ENCODE measurements at regions not wholly inside any gene's neighbourhood (a gene's known extent, or its start where the extent isn't known, plus 50 kb on each side); places are given as distances from the start of the nearest gene placed in this dataset.
"Not testable (repeated sequence)": the region's sequence is repeated elsewhere in the genome, so short reads cannot be mapped to it uniquely, and the experiment has no call there.

- DNase-seq: no peak
These were observed 172.2 kb downstream of the SUCLG1 start for GRCh38 chr2:84286878-84287277.

- no peak for DNase-seq
These were observed 173.9 kb downstream of the SUCLG1 start for GRCh38 chr2:84285056-84285747.

GRCh38 chr2:84283506-84283905, 175.6 kb downstream of the SUCLG1 start:
- peak; percentile 36 for DNase-seq

GRCh38 chr2:84281510-84281909, 177.6 kb downstream of the SUCLG1 start:
- no peak for DNase-seq

DNA sequence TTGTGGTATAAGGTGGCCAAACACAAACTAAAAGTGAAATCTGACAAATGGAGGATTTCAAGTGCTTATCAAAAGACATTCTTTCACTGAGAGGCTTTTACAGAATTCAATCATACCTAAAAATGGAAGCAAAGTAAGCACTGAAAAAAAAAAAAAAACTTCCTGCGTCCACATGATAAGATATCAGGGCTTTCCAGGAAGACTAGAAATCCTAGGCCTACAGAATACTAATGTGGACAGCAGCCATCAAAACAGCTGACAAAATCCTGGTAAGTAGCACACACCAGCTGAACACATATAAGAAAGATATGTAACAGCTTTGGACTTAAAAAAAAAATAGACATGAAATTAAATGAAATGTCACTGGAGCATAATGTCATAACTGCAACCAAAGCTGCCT, 178.2 kb downstream of the SUCLG1 start:
- DNase-seq: no peak

DNA sequence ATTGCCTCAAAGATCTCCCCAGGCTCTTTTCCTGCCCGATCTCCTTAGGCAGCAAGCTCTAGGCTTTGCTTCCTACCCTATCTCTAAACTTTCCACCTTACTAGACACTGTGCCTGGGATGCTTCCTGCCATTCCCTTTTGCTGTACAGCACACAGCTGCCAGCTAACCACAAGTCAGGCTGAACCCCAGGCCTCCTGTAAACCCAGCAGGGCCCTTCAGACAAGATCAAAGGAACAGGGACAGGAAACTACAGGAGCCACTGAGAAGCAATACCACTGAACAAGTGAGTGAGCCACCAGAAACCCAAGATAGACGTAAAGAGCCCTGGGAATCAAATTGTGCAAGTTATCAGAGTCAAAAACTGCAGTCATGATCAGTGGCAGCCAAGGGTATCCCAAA, 180.7 kb downstream of the SUCLG1 start:
- DNase-seq: no peak

DNA sequence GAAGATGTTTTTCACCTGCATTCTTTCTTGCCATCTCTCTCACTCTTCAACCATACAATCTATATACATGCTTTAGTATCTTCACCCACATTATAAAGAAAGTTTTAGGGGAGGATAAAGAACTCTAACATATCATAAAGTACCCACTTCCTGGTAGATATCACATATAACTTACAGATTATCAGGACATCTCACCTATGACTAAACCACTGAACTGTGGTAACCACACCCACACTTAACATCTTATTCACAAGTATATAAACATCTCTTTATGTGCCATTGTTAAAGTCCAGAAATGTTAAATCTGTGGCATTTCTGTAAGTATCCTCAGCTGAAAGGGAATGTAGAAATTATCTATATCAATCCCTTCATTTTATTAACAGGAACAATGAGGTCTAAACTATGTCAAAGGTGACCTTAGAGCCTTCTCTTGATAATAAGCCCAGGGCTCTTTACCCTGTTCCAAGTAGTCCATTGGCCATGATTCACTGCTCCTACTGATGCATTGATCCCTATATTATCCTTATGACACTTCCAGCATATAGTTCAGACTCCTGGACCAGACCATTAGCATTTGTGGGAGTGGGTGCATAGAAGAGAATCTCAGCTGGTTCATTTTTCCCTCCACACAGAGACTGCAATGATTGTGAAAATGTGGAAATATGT, 182.4 kb downstream of the SUCLG1 start:
- DNase-seq: no peak

DNA sequence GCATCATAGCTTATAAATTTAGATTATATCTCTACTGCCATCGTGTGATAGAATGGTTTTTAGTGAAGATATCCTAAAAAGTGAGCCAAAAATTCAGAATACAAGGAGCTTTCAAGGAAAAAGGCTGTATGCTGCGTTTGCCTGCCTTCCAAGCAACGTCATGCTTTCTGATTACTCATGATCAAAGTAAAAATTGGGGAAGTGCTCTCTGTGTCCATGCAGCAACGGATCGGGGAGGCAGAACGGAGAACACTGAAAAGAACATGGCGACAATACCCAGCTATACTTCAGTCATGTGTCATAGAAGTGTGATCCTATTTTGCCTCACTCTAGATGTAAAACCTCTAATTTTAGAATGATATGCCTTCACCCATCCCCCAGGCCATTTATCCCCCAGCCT, 185.7 kb downstream of the SUCLG1 start:
- DNase-seq: no peak

- DNase-seq: no peak
These were observed 187.1 kb downstream of the SUCLG1 start for GRCh38 chr2:84271977-84272376.

- no peak for DNase-seq
These were observed 201.2 kb downstream of the SUCLG1 start for GRCh38 chr2:84257831-84258230.

GRCh38 chr2:84251651-84252302, 207.3 kb downstream of the SUCLG1 start:
- no peak for DNase-seq

- no peak for DNase-seq
These were observed 209.9 kb downstream of the SUCLG1 start for GRCh38 chr2:84249140-84249539.

- peak; percentile 18 for DNase-seq
These were observed 211.5 kb downstream of the SUCLG1 start for GRCh38 chr2:84247532-84247931.

DNA sequence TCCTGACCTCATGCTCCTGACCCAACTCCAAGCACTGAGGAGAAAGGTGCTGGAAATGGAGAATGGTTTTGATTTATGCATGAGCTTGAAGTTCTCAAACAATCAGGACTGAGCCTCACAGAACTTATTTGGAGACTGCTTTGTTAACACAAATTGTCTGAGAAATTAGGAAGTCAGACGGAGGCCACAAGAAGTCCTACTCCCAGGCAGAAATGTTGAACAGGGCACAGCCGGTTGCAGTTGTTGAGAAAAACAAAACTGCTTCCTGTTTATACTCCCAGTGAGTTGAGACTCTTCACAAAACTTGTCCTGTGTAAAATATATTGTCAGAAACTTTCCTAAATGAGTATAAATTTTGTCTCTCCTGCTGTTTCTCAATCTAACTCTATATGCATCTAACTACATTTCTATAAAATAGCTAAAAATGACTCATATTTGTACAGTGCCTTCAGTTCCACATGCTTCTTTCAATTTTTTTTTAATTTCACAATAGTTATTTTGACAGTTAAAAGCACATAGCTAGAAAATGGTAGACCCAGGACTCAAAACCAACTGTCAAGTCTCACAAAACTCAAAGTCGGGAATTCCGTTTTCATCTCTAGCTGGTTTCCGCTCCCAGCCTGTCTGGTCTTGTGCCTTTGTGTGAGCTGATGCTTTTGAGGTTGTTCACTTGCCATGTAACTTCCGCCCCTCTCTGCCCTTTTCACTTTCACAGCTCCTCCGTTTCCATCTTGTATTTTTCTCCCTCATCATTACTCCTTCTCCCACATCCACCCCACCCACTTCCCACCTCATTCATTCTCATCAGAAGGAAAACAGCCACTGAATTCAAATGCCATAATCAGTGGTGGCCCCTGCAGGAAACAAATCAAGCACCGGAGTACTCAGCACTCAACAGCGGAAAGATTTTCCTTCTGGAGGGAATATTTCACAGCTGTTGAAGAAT, 215.0 kb downstream of the SUCLG1 start:
- no peak for DNase-seq

DNA sequence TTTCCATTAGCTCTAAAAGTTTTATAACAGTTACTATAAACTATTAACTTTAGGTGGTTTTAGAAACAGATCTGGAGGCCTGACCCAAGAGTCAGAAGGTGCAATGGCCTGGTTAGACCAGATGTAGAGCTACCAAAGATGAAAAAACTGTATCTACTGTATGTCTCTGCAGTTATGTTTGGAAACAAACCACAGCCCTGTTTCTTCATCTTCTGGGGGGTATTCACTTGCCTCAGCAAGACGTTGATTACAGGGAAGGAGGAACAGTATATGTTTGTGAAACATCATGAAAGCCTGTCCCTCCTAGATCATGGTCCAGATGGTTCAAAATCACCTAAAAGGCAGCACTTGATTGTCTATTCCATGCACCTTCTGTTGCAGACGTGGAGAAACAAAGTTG, 220.2 kb downstream of the SUCLG1 start:
- DNase-seq: no peak

DNA sequence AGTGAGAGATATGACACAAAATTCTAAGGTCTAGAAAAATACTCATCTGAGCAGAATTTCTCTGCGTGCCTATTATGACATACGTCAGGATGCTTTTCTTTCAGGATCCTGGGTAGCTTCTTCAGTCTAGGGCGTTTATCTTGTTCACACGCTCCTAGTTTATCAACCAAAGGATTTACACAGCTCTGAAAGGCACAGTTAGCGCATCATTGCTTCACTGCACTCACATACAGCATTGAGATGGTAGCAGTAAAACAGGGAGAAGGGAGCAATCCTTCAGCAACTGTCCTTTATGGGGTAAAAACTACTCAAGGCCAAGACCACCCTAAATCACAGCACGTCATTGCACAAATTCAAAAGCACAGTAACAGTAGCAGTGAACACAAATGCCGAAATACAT, 222.8 kb downstream of the SUCLG1 start:
- no peak for DNase-seq

DNA sequence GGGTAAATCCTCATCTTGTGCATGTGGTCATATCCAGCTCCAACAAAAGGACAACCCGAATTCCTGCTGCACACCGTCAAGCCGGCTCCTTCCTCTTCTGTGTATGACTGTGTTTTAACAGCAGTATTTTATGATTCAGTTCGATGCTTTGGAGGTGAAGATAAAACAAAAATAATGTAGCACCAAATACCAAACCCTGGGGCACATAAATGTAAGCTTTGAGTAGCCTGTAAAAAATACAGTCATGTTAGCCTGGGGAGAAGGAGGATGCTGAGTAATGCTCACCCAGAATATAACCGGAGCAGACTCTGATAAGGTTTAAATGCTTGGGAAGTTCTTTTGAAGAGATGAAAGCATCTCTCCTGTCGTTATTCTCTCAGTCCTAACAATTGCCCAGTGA, 225.0 kb downstream of the SUCLG1 start:
- DNase-seq: no peak

- DNase-seq: no peak
These were observed 227.6 kb downstream of the SUCLG1 start for GRCh38 chr2:84231478-84231877.

- DNase-seq: no peak
These were observed 235.0 kb downstream of the SUCLG1 start for GRCh38 chr2:84224121-84224520.

- DNase-seq: no peak
These were observed 235.9 kb downstream of the SUCLG1 start for GRCh38 chr2:84223191-84223590.

- not testable (repeated sequence) for DNase-seq
These were observed 238.0 kb downstream of the SUCLG1 start for GRCh38 chr2:84221102-84221501.

DNA sequence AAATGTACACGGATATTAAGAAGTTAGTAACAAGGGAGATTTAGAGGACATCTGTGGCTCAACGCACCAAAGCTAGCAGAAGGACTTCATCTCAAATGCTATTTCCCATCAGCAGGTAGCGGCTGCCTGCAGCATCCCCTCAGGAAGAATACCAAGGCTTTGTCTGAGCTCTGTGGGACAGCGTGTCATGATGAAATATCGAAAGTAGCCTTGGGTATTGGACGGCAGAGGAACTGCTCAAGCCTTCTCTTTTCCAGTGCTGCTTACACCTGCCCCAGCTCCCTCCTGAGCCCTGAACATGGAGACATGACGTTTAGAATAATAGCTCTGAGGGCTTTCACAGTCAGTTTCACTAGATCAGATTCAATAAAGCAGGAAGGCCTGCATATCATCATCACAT, 241.6 kb downstream of the SUCLG1 start:
- no peak for DNase-seq

GRCh38 chr2:84214455-84214854, 244.6 kb downstream of the SUCLG1 start:
- DNase-seq: no peak

All from NCI-H1048 (cell line).